Bone marrow (tissue), 2 donors: ENCODE measurements at regions not wholly inside any gene's neighbourhood (a gene's known extent, or its start where the extent isn't known, plus 50 kb on each side); places are given as distances from the start of the nearest gene placed in this dataset.

ENCODE experiments used
- DNase-seq, 2 donors: peaks; one replicate each; lab custom pipeline; 2025; lab: John Stamatoyannopoulos, UW

GRCh38 chr1:78797108-78797781 lies 147.6 kb downstream of the IFI44 start:
- no peak for DNase-seq

DNA sequence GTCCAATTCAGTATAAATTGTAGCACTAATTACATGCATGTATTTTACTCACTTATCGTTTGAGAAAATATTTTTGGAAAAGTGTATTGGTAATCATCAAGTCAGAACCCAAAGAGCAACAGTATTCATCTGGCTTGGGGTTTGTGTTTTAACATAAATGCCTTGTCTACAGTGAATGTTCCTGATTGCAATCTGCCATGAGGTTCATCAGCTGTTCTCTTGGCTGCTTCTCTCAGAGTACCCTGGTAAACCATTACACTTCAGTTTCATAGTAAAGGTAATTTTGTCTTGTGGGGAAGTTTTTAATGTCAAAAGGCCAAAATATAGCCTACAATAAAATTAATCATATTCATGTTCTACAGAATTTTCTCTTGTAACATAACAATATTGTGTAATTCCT lies 150.3 kb downstream of the IFI44 start:
- no peak for DNase-seq

DNA sequence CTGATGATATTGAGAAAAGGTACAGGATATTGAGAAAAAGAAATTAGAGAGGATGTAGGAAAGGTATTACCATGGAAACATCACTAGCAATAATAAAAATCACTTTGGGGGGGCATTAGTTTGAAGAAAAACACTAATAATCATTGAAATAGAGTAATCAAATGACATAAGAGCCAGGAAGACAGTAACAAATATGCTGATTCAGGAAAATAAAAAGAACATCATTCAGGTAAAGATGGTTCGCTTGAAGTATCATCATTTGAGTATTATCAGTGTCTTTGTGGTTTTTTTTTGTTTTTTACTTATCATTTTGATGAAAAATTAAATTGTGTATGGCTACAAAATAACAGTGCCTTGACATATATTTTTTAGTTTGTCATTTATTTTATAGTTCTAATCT lies 164.5 kb downstream of the IFI44 start:
- DNase-seq: no peak

DNA sequence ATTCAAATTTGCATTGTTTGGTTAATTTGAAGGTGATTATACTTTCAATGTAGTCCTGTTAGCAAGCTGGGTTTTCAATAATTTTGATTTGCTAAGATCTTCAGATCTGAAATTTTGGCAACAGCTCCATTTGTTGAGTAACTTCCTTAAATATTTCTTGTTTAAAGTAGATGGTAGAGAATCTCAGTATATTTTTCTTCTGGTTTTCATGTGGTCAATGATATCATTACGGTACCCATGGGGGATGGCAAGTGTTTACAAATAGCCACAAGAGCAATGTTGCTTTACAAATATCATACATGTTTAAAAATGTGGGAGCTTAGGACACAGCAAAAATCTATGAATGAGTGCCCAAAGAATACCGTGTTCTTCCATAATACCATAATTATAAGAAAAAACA lies 175.9 kb downstream of the IFI44 start:
- no peak for DNase-seq

- DNase-seq: no peak
These were observed 176.9 kb downstream of the ADGRL4 start for GRCh38 chr1:78829644-78830043.

DNA sequence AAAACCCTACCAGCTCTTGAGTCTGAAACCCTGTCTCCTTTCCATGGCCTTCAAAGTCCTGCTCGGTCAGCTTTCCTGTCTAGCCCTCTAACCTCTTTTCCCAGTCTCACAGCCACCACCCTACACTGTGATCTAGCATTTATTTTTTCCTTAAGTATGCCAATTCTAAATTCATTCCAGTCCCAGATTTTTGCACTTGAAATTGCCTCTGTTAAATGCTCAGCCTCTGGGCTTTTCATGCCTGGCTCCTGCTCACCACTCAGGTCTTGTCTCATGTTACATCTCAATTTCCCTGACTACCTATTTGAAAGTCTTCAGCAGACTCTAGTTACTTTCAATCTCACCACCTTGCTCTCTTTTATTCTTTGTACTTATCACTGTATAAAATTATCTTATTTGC lies 176.2 kb downstream of the ADGRL4 start:
- DNase-seq: no peak

DNA sequence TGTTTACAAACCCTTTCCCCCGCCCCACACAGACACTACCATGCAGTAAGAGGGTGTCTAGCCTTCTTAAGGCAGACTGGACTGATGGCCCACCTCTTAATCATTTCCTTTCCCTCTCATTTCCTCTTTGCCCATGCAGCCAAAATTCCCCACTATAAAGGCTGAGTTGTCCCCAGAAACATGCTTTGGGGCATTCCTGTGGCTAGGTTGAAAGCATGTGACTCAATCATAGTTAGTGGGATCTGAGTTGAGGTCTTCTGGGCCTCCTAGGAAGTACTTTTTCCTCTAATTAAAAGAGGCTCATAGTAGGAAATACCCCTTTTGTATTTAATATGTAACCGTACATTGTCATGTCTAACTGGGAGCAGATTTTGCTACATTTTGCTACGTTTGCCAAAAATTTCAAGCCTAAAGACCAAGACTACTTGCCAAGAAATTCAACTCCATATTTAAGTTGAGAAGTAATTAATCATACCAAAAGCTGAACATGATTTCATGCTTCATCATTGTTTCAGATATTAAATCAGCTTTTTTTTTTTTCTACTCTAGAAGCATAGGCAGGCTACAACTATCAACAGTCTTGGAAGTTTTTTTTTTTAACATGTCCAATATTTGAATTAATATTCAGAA lies 174.7 kb downstream of the ADGRL4 start:
- DNase-seq: no peak

DNA sequence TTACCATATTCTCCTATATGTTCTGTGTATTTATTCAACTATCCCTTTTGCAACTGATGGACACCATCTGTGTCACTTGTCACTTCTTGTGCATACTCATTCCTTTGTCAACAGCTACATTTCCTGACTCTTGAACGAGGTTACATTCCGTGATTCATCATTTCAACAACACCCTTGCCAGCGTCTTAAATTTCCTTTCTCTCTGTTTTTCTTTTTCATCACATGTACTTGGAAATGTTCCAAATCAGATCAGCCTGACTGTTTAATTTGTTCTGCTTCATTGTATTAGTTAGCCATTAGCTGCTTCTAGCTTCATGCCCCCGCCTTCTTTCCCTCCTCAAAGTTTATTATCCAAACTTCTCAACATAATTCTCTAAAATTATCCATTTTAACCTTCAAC lies 173.0 kb downstream of the ADGRL4 start:
- DNase-seq: peak in 1 of 2 donors; percentile 65

DNA sequence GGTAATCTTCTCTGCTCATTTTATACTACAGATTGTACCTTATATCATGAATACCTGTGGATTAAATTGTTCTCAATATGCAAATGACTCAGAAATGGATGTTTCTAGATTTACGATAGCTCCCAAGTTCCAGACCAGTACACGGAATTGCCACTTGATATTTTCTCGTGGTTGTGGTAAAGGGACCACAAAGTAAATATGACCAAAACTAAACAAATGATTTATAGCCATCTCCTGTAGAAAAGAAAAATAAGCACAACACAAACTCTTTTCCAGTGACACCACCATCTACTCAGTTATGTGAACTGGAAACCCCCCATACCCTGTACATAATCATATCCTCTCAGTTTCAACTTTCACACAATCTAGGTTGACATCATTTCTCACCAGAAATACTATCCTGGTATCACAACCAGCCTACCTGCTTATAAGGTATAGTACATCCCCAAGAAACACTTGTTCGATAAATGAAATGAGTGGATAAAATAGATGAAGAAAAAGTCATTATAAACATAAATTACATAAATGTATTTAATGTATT lies 172.3 kb downstream of the ADGRL4 start:
- DNase-seq: no peak

GRCh38 chr1:78836726-78837125 lies 169.8 kb downstream of the ADGRL4 start:
- DNase-seq: peak in 1 of 2 donors; percentile 73

DNA sequence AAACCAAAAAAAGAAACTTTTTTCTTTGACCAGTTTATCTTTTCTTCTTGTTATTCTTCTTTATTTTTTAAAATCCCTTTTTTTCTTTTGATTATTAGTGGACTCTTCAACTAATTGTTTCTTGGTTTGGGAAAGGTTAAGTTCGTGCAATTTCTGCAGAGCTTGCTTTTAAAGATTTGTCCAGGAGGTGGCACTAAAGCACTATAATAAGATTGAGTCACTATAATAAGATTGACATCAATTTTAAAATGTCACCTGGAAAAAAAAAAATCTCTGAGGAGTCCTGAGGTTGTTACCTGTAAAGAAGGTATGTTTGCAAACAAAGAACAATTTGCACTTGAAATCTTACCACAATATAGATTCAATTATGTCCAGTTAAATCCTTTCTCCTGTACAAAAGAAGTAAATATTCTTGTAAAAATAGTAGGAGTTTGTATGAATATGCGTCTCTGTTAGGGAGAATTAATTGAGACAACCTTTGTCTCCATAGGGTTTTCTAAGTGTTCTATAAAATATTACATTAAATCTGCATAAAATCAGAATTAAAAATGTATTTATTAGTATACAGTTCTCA lies 166.7 kb downstream of the ADGRL4 start:
- DNase-seq: peak in 1 of 2 donors; percentile 5
